NCI-H146 treated with DMSO at 0.1 percent for 48 hours (cell line): ENCODE measurements at regions not wholly inside any gene's neighbourhood (a gene's known extent, or its start where the extent isn't known, plus 50 kb on each side); places are given as distances from the start of the nearest gene placed in this dataset.
A peak's percentile ranks its signal among the peaks of the same experiment; 100 is the strongest.

Experiments used
- DNase-seq: peaks from one replicate; lab custom pipeline; 2025; ENCODE audit not compliant: unreplicated experiment; lab: John Stamatoyannopoulos, UW

DNA sequence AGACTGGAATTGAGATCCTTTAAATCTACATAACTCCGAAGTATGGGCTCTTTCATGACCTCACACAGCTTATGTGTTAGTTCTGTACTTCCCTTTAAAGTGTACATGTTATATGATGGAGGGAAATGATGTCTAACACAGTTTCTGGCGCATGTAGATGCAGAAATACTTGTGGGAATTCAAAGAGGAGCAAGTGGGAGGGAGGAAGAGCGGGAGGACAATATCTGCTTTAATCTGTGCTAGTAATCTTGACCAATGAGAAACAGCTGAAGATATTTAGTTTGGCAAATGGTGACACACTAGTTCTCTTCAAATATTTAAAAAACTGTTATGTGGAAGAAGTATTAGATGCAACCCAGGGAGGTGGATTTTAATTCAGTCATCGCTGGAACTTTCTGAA, 62.9 kb upstream of the PLEKHG1 start:
- no peak for DNase-seq

DNA sequence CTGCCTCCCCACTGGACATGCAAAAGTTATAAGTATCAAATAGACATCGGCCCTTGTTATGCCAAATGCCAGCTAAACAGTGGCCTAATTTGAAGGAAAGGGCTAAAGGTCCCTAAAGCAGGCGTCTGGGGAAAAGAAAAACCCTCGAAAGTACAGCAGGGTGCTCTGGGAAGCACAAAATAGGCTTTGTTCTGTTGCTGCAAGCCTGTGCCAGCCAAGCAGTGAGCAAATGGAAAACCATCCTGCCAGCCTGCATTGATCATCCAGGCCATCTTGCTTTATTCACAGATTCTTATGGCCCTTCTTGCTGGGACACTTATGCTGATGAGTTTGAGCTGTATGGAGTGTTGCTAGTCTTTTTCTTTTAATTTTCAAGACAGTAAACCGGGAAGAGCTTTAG, 62.2 kb upstream of the PLEKHG1 start:
- no peak for DNase-seq

DNA sequence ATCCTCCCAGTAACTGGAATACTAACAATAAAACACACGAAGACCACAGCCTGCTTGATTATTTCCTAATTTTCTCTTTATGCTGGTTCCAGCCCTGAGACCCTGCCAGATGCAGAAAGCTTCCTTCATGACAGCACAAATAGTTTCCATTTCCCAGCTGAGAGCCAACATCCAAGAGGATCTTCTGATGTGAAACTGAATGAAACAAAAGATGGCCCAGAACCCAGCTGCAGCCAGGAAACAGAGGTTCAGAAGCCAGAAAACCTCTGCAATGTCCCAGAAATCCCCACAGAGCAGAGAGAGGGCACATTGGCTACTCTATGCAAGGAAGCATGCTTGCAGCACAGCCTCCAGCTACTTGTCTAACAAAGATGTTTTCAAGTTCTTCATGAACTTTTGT, 61.8 kb upstream of the PLEKHG1 start:
- DNase-seq, result no peak

DNA sequence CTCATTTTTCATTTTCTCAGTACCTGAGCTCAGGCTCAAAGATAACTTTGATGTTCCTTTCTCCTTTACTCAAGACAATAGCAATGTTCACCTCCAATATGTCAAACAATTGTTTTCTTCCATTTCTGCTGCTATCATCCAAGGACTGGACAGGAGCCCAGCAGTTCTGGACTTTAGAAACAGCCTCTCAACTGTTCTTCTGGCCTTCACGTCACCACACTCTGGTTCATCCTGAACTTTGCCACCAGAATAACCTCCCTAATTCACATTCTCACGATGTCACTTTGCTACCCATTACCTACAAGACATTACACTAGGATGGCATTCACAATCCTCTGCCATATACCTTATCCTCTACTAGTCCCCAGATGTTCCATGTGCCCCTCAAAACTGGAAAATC, 60.6 kb upstream of the PLEKHG1 start:
- no peak for DNase-seq

DNA sequence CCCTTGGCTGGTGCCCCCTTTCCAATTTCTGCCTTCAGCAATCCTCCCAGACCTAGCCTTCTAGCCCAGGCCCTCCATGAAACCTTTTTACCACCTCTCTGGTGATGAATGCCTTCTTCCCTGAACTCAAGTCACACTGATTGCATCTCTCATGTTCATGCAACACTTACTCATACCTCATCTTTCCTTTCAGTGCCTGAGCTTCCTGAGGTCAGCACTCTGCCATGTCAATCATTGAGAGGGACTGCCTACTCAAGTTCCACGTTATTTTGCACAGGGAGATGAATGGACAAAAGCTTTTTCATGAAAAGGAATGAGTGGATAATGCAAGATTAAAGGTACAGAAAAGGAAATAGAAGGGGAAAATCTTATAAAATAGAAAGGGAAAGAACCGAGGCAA, 60.1 kb upstream of the PLEKHG1 start:
- no peak for DNase-seq

DNA sequence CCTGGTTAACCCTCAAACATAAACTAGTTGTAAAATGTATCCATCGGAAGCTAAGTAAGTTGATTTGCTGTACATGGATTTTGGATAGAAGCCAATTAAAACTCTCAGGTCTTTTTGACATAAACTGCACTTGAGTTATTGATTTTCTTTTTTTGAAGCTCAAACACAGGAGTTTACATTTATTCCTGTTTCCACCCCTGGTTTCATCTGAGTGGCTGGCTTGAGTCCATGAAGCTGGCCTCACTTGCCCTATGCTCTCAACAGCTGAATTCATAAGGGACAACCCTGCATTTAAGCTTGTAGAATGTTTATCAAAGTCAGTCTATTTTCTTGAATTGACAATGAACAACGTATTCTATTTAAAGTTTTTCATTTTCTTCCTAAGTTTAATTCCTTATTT, 58.1 kb upstream of the PLEKHG1 start:
- peak; percentile 43 for DNase-seq

DNA sequence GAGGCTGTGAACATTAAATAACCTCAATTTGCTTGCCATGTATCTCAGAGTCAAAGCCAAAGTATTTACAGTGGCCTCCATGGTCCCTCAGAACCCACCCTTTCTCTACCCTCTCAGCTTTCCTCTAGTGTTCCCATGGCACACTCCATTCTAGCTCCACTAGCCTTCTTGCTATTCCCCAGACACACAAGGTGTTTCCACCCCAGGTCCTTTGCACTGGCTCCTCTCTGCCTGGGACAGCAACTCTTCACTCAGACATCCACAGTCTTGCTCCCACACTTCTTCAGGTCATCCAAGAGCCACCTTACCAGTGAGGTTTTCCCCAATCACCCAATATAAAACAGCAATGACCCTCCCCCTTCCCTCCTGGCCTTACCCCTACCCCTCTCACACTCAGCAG, 56.5 kb upstream of the PLEKHG1 start:
- DNase-seq, result no peak

DNA sequence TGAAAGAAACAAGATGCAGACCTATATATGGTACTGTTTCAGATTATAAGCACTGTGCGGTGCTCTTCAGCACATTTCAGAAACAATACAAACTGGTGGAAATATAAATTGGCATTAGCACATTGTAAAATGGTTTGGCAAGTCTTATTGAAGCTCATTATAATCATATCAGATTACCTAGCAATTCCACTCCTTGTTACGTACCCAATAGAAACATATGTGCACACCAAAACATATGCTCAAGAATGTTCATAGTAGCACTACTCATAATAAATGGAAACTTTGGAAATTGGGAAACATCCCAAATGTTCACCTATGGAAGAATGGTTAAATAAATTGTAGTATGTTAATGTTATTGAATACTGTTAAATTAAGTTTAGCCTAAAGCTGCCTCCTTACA, 54.9 kb upstream of the PLEKHG1 start:
- DNase-seq, result no peak

DNA sequence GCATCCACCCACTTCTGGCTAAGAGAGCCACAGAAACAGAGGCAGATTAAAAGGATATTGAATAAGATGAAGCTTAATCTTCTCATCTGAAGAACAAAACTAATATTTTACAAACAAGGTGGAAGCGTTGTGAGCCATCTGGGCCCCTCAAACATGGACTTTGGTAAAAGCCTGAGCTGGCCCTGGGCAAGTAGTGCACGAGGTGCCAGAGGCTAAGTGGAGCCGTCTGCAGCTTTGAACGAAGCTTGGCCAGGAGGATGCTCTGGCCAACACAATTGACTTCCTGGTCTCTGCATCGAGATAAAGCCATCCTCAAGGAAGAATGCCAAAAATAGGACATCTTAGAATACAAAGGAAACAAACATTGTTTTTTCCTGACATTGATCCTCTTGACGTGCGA, 53.2 kb upstream of the PLEKHG1 start:
- no peak for DNase-seq

DNA sequence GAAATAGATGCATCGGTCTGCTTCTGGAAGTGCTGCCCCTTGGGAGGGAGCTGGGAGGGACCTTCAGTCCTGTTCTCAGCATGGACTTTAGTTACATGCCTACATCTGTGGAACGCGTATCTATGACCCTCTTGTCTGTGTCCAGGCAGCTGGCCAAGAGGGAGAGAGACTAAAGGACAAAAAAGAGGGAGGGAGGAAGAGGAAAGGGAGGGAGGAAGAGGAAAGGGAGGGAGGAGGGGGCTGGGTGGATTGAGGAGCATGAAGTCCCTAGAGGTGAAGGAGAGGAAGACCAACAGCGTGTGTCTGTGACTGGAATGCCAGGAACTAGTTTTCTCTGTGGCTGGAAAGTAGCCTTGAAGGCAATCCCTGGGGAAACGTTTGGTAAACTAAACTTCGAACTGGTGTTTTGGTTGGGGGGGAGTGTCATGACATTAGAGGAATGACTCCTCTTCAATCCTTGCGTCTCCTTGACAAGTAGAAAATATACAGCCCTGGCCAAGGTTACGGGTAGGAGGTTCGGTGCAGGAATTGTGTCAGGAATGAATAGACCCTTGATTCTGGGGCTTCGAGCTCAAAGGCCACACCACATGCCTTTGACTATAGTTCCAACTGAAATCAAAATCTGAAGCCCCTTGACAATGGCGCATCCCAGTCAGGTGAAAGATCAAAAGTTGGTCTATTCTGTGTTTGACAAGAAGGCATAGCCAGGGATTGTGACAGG, 52.0 kb upstream of the PLEKHG1 start:
- DNase-seq, result no peak

DNA sequence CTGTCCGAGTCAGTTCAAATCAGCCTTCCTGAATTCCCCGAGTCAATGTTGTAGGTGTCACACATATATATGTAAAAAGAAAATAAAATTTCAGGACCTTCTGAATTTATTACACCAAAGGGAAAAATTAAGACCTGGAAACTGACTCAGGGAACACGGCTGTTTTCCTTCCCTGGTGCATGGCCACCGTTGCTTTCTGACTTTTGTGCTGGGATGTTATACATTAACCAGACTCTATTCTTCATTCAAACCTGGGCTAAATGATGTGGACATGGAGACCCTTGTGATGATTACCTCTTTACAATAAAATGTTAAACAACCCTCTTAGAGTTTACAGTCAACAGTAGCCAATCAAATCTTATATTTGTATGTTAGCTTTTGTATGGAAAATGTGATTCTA, 51.4 kb upstream of the PLEKHG1 start:
- DNase-seq, result no peak

DNA sequence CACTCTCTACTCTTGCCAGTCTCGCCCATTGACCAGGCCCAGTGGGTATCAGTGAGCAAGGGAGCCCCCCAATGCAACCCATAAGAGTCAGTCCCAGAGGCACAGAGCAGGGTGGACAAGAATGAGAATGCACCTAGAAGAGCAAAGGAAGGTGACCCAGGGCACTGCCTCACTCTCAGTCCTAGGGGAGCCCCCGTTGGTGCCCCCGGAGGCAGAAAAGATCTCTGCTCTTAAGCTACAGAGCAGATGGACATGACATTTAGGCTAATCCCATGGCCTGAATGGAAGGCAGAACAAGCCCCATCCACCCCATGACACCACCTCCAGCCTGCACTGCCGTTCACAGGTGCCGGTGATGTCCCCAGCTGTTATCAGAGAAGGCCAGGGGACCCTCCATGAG, 50.7 kb upstream of the PLEKHG1 start:
- no peak for DNase-seq

DNA sequence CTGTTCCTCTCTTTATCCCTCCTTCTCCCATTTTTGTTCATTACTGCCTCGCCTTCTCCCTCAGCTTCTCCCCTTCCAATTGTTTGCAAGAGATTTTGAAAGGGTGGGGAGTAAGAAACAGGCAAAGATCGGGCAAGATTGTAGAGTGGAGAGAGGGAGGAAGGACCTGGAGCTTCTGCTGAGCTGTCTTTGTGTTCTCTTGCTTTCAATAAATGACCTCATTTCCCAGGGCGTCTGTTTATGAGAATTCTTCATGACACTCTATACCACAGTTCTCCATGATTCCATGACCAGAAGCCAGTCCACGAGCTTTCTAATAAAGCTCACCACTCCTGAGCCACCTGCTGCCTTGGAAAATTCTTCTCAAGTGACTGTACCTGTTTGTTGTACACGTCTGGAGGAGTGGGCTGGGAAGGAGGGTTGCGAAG, 50.0 kb upstream of the PLEKHG1 start:
- DNase-seq, result no peak
